ENCODE measurements at regions not wholly inside any gene's neighbourhood (a gene's known extent, or its start where the extent isn't known, plus 50 kb on each side); places are given as distances from the start of the nearest gene placed in this dataset.

GRCh38 chr20:57794036-57794435 is 84.2 kb upstream of the PMEPA1 start:
- H3K36me3 ChIP-seq (ENCODE audit: control insufficient read depth in 2 of 2, insufficient read depth in 2 of 2, low read length in 1 of 2): no peaks in the 10 kb centered on the region
- H3K27ac ChIP-seq (ENCODE audit: control insufficient read depth, insufficient read depth): no peak overlapping the region
- CTCF ChIA-PET: interaction anchor here (0.7 kb wide), 1 partner anchor 66 kb away, joined by 3 read pairs; no protein-coding TSS in a partner anchor
- intact Hi-C loops (cut with micrococcal nuclease; ENCODE audit: unreplicated experiment): no loop called here
- no peak for ATAC-seq
- in situ Hi-C loops (cut with MboI): no loop called here
- RAD21 ChIA-PET (ENCODE audit: unreplicated experiment): no interaction called here
- H3K4me1 ChIP-seq (ENCODE audit: control insufficient read depth, insufficient read depth, low read length): no peaks in the 10 kb centered on the region
- H4K20me1 ChIP-seq (ENCODE audit: control insufficient read depth, insufficient read depth): no peaks in the 10 kb centered on the region
- H2AFZ ChIP-seq (ENCODE audit: control insufficient read depth, low read depth, low read length): no peak overlapping the region
- BruUV-seq (replicated peaks): no TSS peak
- TF ChIP-seq SMARCA5 (IDR thresholded peaks at IDR 0.05): no peak
- TF ChIP-seq ZNF274 (IDR thresholded peaks at IDR 0.05; ENCODE audit: insufficient read depth, insufficient read length): no peak
- no peak for TF ChIP-seq RB1 (IDR thresholded peaks at IDR 0.05; ENCODE audit: borderline replicate concordance)
- TF ChIP-seq MEF2B (IDR thresholded peaks at IDR 0.05; ENCODE audit: partially characterized antibody, poor library complexity, severe bottlenecking): no peak
- TF ChIP-seq PAX5 (IDR thresholded peaks at IDR 0.05; ENCODE audit: borderline replicate concordance, low read depth, low read length): no peak
- TF ChIP-seq NKRF (conservative IDR thresholded peaks at IDR 0.05): no peak
- SMC1A ChIA-PET (ENCODE audit: uncharacterized antibody, unreplicated experiment): no interaction called here
- no peak overlapping the region for H3K9ac ChIP-seq (ENCODE audit: control insufficient read depth, insufficient read depth, low read length)
- no peak overlapping the region for H3K4me3 ChIP-seq
- POLR2A ChIA-PET: no interaction called here
- no peak for FAIRE-seq
- H3K79me2 ChIP-seq (ENCODE audit: control insufficient read depth, insufficient read depth, low read length): no peaks in the 10 kb centered on the region
- H3K27me3 ChIP-seq (replicated peaks in 1 of 2; ENCODE audit: control insufficient read depth in 2 of 2, insufficient read depth in 2 of 2, low read length in 1 of 2): peaks cover 0 to 1% of the 10 kb centered on the region in 2 experiments; a peak in 1 of 4 replicates
- H3K4me2 ChIP-seq (ENCODE audit: control insufficient read depth, insufficient read depth): no peak overlapping the region
- H3K9me3 ChIP-seq (replicated peaks; ENCODE audit: control insufficient read depth, insufficient read depth, low read length): no peaks in the 10 kb centered on the region
- DNase-seq (ENCODE audit: low read depth, low spot score): no peak
- 44% methylated on average over 7 of the region's 7 CpGs for WGBS (ENCODE audit: insufficient coverage, insufficient replicate concordance, low lambda C conversion rate, missing lambda C conversion rate)

- in situ Hi-C loops (cut with MboI): no loop called here
- Histone ChIP-seq H2AFZ (ENCODE audit: control insufficient read depth, low read depth, low read length) (no peak overlapping the region), H3K27ac (ENCODE audit: control insufficient read depth, insufficient read depth) (no peak overlapping the region), H3K4me3 (no peak overlapping the region), H3K9me3 (replicated peaks; ENCODE audit: control insufficient read depth, insufficient read depth, low read length) (no peaks in the 10 kb centered on the region), H3K9ac (ENCODE audit: control insufficient read depth, insufficient read depth, low read length) (no peak overlapping the region), H4K20me1 (ENCODE audit: control insufficient read depth, insufficient read depth) (no peaks in the 10 kb centered on the region), H3K4me2 (ENCODE audit: control insufficient read depth, insufficient read depth) (no peak overlapping the region), H3K79me2 (ENCODE audit: control insufficient read depth, insufficient read depth, low read length) (no peaks in the 10 kb centered on the region), H3K36me3 (ENCODE audit: control insufficient read depth in 2 of 2, insufficient read depth in 2 of 2, low read length in 1 of 2) (no peaks in the 10 kb centered on the region), H3K4me1 (ENCODE audit: control insufficient read depth, insufficient read depth, low read length) (no peaks in the 10 kb centered on the region), H3K27me3 (replicated peaks in 1 of 2; ENCODE audit: control insufficient read depth in 2 of 2, insufficient read depth in 2 of 2, low read length in 1 of 2) (peaks cover 0 to 1% of the 10 kb centered on the region in 2 experiments; a peak in 1 of 4 replicates)
- WGBS (ENCODE audit: insufficient coverage, insufficient replicate concordance, low lambda C conversion rate, missing lambda C conversion rate): 29% methylated on average over 9 of the region's 9 CpGs
- RAD21 ChIA-PET (ENCODE audit: unreplicated experiment): no interaction called here
- no peak for ATAC-seq
- SMC1A ChIA-PET (ENCODE audit: uncharacterized antibody, unreplicated experiment): no interaction called here
- no peak for DNase-seq (ENCODE audit: low read depth, low spot score)
- FAIRE-seq: no peak
- POLR2A ChIA-PET: no interaction called here
- CTCF ChIA-PET: no interaction called here
- intact Hi-C loops (cut with micrococcal nuclease; ENCODE audit: unreplicated experiment): no loop called here
- BruUV-seq (replicated peaks): no TSS peak
- TF ChIP-seq BCL3 (IDR thresholded peaks at IDR 0.05; ENCODE audit: borderline replicate concordance, insufficient read depth, low read depth, low read length, poor library complexity, severe bottlenecking) (no peak), RFX5 (IDR thresholded peaks at IDR 0.05; ENCODE audit: low read depth, low read length) (no peak), ZBTB40 (IDR thresholded peaks at IDR 0.05; ENCODE audit: borderline replicate concordance) (no peak), KAT2A (conservative IDR thresholded peaks at IDR 0.05; ENCODE audit: control insufficient read depth, low read depth, low read length) (no peak)
Observed at GRCh38 chr20:57793421-57793820, 83.6 kb upstream of the PMEPA1 start.

Data from GM12878 (cell line).